ENCODE measurements at regions not wholly inside any gene's neighbourhood (a gene's known extent, or its start where the extent isn't known, plus 50 kb on each side); places are given as distances from the start of the nearest gene placed in this dataset.

DNA sequence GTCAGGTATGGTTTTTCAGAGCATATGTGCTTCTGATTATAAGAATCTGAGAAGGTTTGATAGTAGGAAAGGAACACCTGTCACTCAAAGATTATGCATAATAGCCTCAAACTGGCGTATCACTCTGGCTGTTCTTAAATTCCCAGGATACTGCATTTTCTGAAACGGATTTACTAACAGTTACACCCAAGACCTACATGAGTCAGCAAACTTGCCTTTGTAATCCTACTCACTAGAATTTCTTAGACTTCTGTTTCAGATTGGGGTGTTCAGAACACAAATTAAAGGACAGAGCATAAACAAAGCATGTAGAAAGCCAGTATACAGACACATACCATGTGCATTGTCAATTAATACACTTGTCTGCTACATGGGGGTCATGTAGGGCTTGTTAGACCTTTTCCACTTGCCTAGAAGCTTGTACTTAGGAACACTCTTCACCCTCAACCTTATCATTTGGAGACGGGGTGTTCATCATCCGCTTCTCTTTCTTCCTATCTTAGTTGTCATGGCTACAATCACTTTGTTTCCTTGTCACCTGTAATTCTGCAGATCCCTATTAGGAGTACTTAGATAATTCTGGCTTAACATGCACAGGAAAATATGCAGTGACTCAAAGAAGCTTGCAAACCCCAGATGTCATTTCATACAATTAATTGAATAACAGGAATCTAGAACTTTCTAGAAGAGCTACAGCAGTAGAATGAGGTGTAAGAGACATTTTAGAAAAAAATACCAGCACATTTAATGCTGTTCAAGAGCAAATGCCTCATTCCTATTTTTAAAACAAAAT, 593.0 kb upstream of the TENM3 start:
- no peak for DNase-seq

GRCh38 chr4:181656748-181657147, 586.5 kb upstream of the TENM3 start:
- no peak for DNase-seq

DNA sequence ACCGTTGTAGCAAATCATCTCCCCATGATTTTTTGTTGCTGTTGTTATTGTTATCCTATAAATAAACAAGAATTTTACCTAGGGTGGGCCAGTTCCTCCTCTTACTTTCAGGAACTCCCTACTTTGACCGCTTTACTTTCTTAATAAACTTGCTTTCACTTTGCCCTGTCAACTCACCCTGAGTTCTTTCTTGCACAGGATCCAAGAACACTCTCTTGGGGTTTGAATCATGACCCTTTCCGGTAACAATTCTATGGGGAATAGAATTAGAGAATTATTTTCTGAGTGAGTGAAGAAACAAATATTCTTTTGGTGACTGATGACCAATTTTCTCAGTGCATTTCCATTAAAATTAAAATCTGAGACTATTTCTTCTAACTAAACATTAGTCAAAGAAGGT, 584.0 kb upstream of the TENM3 start:
- DNase-seq = no peak

DNA sequence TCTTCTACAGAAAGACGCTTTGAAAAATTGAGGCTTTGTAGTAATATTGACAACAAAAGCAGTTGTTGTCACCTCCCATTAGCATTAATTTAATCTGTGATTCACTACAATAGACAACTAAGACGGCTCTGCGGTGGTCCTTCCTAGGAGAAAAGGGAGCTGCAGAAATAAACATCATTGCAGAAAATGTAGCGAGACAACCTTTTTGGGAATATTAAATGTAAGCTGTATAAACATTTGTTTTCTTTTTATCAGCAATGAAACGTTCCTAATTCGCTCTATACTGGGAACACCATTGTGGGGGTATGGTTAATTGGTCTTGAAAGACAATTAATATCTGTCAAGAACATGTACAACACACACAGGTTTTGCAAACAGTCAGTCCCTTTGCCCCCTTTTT, 583.3 kb upstream of the TENM3 start:
- DNase-seq = no peak

GRCh38 chr4:181661090-181661489, 582.1 kb upstream of the TENM3 start:
- DNase-seq = no peak

DNA sequence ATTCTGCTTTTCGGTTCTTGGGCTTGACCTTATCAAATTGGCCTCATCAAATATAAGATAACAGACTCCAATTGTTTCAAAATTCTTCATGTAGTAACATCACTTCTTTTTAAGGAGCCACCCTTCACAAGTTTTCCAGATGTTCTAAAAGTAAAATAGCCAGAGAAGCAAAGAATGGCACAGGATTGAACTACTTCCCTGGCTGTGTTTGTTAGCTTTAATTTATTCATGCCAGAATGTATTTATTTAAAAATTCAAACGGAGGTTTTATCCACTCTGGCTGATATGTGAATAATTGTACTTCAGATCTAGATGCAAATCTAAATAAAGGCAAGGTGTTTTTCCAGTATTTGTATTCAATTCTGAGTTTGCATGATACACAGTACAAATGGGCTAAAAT, 581.3 kb upstream of the TENM3 start:
- DNase-seq = no peak

GRCh38 chr4:181662383-181662782, 580.8 kb upstream of the TENM3 start:
- DNase-seq = no peak

- no peak for DNase-seq
Measured at GRCh38 chr4:181670506-181670905, 572.7 kb upstream of the TENM3 start.

DNA sequence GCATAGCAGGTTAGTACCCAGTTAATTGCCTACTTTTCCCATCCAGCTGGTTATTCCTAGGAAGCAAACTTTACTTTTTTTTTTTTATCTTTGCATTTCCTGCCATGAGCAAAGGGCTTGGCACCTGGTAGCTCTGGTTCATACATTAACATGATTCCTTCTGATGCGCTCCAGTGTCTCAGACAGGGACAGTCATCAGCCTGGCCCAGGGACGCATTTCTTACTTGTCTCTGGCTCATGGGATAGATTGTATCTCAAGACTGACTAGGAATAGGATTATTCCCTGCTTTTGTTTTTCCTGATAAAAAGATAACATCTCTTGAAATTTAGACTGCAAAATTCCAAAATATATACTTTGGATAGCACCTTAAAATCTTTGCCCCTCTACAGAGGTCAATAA, 571.5 kb upstream of the TENM3 start:
- no peak for DNase-seq

DNA sequence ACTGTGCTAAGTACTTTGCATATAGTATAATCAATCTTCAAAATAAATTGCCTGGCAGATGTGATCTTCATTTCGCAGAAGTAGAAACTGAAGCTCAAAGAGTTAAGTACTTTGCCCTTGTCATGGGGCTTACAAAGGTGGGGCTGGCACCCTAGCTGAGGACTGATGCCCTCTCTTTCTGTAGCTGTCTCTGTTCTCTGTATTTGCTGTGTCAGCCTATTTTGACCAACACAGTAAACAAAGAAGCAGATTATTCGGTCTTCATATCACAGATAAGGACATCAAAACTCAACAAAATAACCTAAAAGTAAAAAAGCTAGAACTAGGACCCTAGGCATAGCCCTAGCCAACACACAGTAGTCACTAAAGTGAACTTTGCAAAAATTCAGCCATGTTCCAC, 570.5 kb upstream of the TENM3 start:
- no peak for DNase-seq

DNA sequence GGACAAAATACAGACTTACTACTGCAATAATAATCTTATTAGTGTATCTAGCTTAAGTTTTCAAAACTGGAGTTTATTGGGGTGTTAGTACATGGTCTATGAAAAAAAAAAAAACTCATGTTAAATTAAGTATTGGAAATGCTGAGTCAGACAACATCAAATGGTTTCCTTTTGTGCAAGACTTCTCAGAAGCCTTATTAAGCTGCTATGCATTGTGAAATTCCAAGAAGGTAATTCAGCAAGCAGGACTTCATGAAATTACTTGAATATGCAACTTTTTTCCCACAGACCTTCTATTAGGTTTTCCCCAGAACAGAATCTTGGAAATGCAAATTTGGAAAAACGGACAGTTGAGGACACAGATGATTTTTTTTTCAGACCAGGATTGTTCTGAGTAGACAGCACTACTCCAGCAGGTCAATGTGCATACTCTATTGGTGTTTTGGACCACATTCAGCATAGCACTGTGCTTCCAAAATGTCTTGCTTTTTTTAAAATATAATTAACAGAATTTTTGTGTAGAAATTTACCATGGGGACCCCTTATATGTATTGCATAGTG, 568.8 kb upstream of the TENM3 start:
- no peak for DNase-seq

- no peak for DNase-seq
Measured at GRCh38 chr4:181676546-181676945, 566.7 kb upstream of the TENM3 start.

DNA sequence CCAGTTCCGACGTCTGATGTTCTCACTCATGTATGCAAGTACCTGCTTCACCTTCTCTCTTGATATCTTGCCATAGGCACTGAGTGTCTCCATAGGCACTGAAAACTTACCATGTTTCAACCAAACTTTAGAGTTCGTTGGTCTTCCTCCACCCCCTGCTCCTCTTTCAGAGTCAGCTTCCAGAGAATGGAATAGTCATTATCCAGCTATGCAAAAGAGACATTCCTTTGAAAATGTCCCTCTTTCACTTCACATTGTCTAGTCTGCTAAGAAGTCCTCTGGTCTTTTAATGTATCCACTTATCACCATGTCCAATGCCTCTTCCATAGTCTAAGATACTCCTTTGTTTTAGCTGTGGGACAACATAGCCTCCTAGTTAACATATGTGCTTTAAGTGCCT, 566.0 kb upstream of the TENM3 start:
- no peak for DNase-seq

DNA sequence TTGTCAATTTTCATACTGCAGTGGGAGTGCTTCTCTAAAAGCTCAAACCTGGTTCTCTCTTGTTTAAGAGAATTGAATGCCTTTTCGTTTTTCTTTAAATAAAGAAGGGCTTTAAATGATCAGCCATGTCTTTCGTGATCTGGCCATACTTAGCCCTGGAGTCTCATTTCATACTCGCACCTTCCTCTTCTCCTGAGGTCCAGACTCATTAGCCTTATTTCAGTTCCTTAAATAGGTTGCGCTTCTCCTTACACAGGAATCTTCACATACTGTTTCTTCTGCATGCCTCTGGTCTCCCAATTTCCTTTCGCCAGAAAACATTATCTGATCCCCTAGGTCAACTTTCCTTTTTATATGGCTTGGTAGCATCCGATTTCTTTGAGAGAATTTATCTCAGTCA, 565.6 kb upstream of the TENM3 start:
- DNase-seq = no peak

- no peak for DNase-seq
Measured at GRCh38 chr4:181679754-181680153, 563.4 kb upstream of the TENM3 start.

DNA sequence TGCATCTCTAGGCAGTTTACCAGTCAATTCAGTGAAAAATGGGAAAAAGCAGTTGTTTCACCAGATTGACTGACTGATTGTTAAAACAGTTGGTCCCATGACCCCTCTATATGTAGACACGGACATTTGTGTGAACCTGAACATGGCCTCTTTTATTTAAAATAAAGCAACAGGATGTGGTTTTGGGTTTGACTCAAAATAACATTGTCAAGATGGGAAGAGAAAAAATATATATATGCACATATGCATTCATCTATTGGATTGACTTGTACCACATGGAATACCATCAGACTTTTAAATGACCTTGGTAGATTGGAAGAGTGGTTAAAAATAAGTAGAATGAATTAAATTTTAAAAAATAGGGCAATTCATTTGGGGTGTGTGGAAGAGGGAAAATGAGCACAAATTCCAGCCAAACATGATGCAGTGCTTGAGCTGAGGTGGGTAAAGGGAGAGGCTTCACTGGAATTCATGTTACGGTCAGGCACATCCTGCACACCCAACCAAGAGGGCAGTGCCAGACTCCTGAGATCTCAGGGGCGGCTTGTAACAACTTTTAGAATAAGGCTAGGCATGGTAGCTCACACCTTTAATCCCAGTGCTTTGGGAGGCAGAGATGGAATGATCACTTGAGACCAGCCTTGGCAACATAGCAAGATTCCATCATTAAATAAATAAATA, 560.7 kb upstream of the TENM3 start:
- DNase-seq = no peak

- DNase-seq = no peak
Measured at GRCh38 chr4:181684310-181684709, 558.9 kb upstream of the TENM3 start.

GRCh38 chr4:181685461-181685860, 557.7 kb upstream of the TENM3 start:
- no peak for DNase-seq

- DNase-seq = no peak
Measured at GRCh38 chr4:181685911-181686310, 557.3 kb upstream of the TENM3 start.

- no peak for DNase-seq
Measured at GRCh38 chr4:181687116-181687515, 556.1 kb upstream of the TENM3 start.

- no peak for DNase-seq
Measured at GRCh38 chr4:181688432-181688831, 554.8 kb upstream of the TENM3 start.

GRCh38 chr4:181688872-181689271, 554.3 kb upstream of the TENM3 start:
- DNase-seq = no peak

DNA sequence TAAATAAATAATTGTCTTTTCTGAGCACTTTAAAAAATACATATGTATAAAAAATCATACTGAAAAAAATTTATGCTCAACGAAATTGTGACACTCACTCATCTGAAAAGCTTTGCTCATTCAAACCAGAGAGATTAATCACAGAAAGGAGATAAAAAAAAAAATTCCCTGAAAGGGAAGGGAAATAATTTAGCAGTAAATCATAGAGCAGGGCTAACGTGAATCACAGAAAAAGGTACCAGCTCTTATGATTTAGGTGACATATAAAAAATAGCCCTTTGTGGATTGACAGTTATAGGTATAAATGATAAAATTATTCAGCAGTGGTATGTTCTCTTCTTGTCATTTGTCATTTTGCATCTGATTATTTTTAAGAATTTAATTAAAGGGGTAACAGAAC, 552.7 kb upstream of the TENM3 start:
- no peak for DNase-seq

DNA sequence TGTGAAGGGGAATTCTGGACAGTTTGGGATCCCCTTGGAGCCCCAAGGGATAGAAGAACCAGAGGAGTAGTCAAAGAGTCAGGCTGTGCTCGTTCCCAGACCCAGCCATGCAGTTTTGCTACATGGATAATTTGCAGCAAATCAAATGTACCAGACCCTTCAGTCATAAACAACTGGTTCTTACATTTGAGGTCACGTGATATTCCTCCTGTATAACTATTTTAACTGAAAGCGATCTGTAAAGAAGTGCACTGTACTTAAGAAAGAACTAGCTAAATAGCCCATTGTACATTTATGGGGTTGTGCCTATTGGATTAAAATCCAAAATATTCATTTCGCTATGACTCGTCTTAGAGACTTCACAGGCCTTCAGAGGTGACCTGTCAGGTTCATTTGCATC, 550.2 kb upstream of the TENM3 start:
- no peak for DNase-seq

Data from activated naive CD4-positive, alpha-beta T cell (primary cell).